Suprapubic skin (tissue), 4 donors: ENCODE measurements at regions not wholly inside any gene's neighbourhood (a gene's known extent, or its start where the extent isn't known, plus 50 kb on each side); places are given as distances from the start of the nearest gene placed in this dataset.

Source experiments
- DNase-seq, 2 donors: peaks; one replicate each; pipeline ENCODE4 v3.0.0-alpha.2; 2019; ENCODE audit warnings: low spot score in 2 of 2
- H3K27ac ChIP-seq: fragments of 200-600 bp; sonication (generic); one replicate; pipeline ENCODE4 v1.5.1; 2019
- H3K27me3 ChIP-seq: fragments of 200-600 bp; sonication (generic); one replicate; pipeline ENCODE4 v1.5.1; 2019
- H3K36me3 ChIP-seq: fragments of 200-600 bp; sonication (generic); one replicate; pipeline ENCODE4 v1.5.1; 2019
- H3K4me1 ChIP-seq: fragments of 200-600 bp; sonication (generic); one replicate; pipeline ENCODE4 v1.5.1; 2019
- H3K4me3 ChIP-seq: fragments of 200-600 bp; sonication (generic); one replicate; pipeline ENCODE4 v1.5.1; 2019; ENCODE audit warnings: mild to moderate bottlenecking
- H3K9me3 ChIP-seq: fragments of 200-600 bp; sonication (generic); one replicate; pipeline ENCODE4 v1.5.1; 2019
- CTCF ChIP-seq, 2 donors: fragments of 200-600 bp in 1 of 2; fragments of 450-650 bp in 1 of 2; sonication (generic) in 1 of 2; IDR thresholded peaks; one replicate each; pipeline ENCODE4 v1.5.1; 2016 to 2019; ENCODE audit warnings: antibody characterized with exemption in 2 of 2, mild to moderate bottlenecking in 1 of 2, moderate library complexity in 1 of 2
- EP300 ChIP-seq: sonication (generic); formaldehyde crosslinking; IDR thresholded peaks from one replicate; pipeline ENCODE4 v1.6.1; 2017; ENCODE audit warnings: antibody characterized with exemption
- POLR2A ChIP-seq, 2 donors: fragments of 450-650 bp; IDR thresholded peaks; one replicate each; pipeline ENCODE4 v1.6.1; 2017; ENCODE audit warnings: antibody characterized with exemption in 2 of 2, mild to moderate bottlenecking in 2 of 2, moderate library complexity in 2 of 2
- POLR2AphosphoS5 ChIP-seq, 3 donors: sonication (generic); formaldehyde crosslinking; IDR thresholded peaks; one replicate each; pipeline ENCODE4 v1.6.1; 2017; ENCODE audit warnings: antibody characterized with exemption in 3 of 3
- WGBS: methylation state at CpG from one replicate; pipeline ENCODE4 v1.1.5; 2018; 5-methylcytosine and 5-hydroxymethylcytosine counted together

GRCh38 chr10:57300718-57301117 lies 939.7 kb upstream of the ZWINT start:
- TF ChIP-seq POLR2AphosphoS5 (IDR thresholded peaks at IDR 0.05) (no peak), CTCF (IDR thresholded peaks at IDR 0.05) (no peak), EP300 (no peak), POLR2A (IDR thresholded peaks at IDR 0.05) (no peak)
- WGBS = 87% methylated on average over 3 of the region's 3 CpGs
- no peaks in the 10 kb centered on the region for H3K27me3 ChIP-seq

GRCh38 chr10:57294698-57295097 lies 933.6 kb upstream of the ZWINT start:
- DNase-seq = no peak
- no peaks in the 10 kb centered on the region for H3K36me3 ChIP-seq
- 50% methylated on average over 1 of the region's 1 CpG for WGBS
- H3K9me3 ChIP-seq = no peaks in the 10 kb centered on the region
- TF ChIP-seq EP300 (no peak), POLR2A (IDR thresholded peaks at IDR 0.05) (no peak), POLR2AphosphoS5 (IDR thresholded peaks at IDR 0.05) (no peak), CTCF (IDR thresholded peaks at IDR 0.05) (no peak)
- H3K4me3 ChIP-seq = no peak overlapping the region
- H3K27me3 ChIP-seq = no peaks in the 10 kb centered on the region
- H3K27ac ChIP-seq = no peak overlapping the region
- no peaks in the 10 kb centered on the region for H3K4me1 ChIP-seq

More at GRCh38 chr10:57300718-57301117, 939.7 kb upstream of the ZWINT start:
- Histone ChIP-seq H3K36me3 (no peaks in the 10 kb centered on the region), H3K4me1 (no peaks in the 10 kb centered on the region), H3K4me3 (no peak overlapping the region), H3K9me3 (no peaks in the 10 kb centered on the region), H3K27ac (no peak overlapping the region)
- DNase-seq = no peak

GRCh38 chr10:57288754-57289153 lies 927.7 kb upstream of the ZWINT start:
- H3K4me1 ChIP-seq = no peaks in the 10 kb centered on the region
- H3K9me3 ChIP-seq = no peaks in the 10 kb centered on the region
- no peak for TF ChIP-seq POLR2A (IDR thresholded peaks at IDR 0.05)
- TF ChIP-seq EP300 = no peak
- no peak for TF ChIP-seq CTCF (IDR thresholded peaks at IDR 0.05)
- no peak for TF ChIP-seq POLR2AphosphoS5 (IDR thresholded peaks at IDR 0.05)
- H3K4me3 ChIP-seq = no peak overlapping the region
- H3K36me3 ChIP-seq = no peaks in the 10 kb centered on the region
- H3K27me3 ChIP-seq = no peaks in the 10 kb centered on the region
- no peak overlapping the region for H3K27ac ChIP-seq
- no peak for DNase-seq

- no peaks in the 10 kb centered on the region for H3K27me3 ChIP-seq
- no peaks in the 10 kb centered on the region for H3K9me3 ChIP-seq
- 24% methylated on average over 3 of the region's 3 CpGs for WGBS
- H3K4me3 ChIP-seq = no peak overlapping the region
- TF ChIP-seq POLR2AphosphoS5 (IDR thresholded peaks at IDR 0.05) = no peak
- TF ChIP-seq EP300 = no peak
- no peak for TF ChIP-seq POLR2A (IDR thresholded peaks at IDR 0.05)
- no peak for TF ChIP-seq CTCF (IDR thresholded peaks at IDR 0.05)
- no peaks in the 10 kb centered on the region for H3K4me1 ChIP-seq
- DNase-seq = no peak
- no peaks in the 10 kb centered on the region for H3K36me3 ChIP-seq
- H3K27ac ChIP-seq = no peak overlapping the region
Measured at GRCh38 chr10:57262892-57263291, 901.8 kb upstream of the ZWINT start.

- no peak overlapping the region for H3K4me3 ChIP-seq
- 89% methylated on average over 2 of the region's 2 CpGs for WGBS
- no peaks in the 10 kb centered on the region for H3K4me1 ChIP-seq
- DNase-seq = no peak
- H3K27ac ChIP-seq = no peak overlapping the region
- TF ChIP-seq EP300 = no peak
- no peak for TF ChIP-seq POLR2AphosphoS5 (IDR thresholded peaks at IDR 0.05)
- TF ChIP-seq CTCF (IDR thresholded peaks at IDR 0.05) = no peak
- TF ChIP-seq POLR2A (IDR thresholded peaks at IDR 0.05) = no peak
- no peaks in the 10 kb centered on the region for H3K9me3 ChIP-seq
- no peaks in the 10 kb centered on the region for H3K27me3 ChIP-seq
- no peaks in the 10 kb centered on the region for H3K36me3 ChIP-seq
Measured at GRCh38 chr10:57260175-57260574, 899.1 kb upstream of the ZWINT start.
